ENCODE measurements at regions not wholly inside any gene's neighbourhood (a gene's known extent, or its start where the extent isn't known, plus 50 kb on each side); places are given as distances from the start of the nearest gene placed in this dataset.

DNA sequence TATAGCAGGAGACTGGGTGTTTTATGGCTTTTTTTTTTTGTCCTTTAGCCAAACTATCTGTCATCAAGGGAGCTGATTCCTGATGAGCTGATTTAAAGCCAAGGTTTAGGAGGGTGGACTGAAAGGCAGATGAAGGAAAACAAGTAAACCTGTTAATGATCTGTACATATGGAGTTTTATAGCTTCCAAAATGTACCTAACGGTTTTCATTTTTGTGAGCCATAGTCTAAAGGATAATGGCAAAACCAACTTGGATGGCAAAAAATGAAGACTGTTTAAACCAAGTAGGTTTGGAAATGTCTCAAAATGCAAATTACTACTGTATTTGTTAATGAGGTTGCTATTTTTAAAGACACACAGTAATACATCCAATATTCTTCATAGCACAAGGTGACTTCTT lies 281.5 kb downstream of the YTHDC2 start:
- ATAC-seq (ENCODE audit: low read depth) (no peak), DNase-seq (no peak)
- Histone ChIP-seq H3K27ac (ENCODE audit: low read length in 2 of 2) (no peak overlapping the region), H3K27me3 (replicated peaks in 1 of 4; ENCODE audit: control extremely low read depth in 1 of 4, control insufficient read depth in 3 of 4, insufficient read depth in 4 of 4, low read length in 3 of 4) (no peaks in the 10 kb centered on the region), H3K9ac (ENCODE audit: low read length) (no peak overlapping the region), H3K4me1 (ENCODE audit: control insufficient read depth in 2 of 2, insufficient read depth in 2 of 2, low read length in 2 of 2) (no peaks in the 10 kb centered on the region), H3K4me3 (ENCODE audit: control extremely low read depth in 1 of 5, extremely low read depth in 1 of 5, insufficient read depth in 1 of 5, low read depth in 2 of 5, low read length in 4 of 5) (no peak overlapping the region), H3K36me3 (replicated peaks in 1 of 2; ENCODE audit: control extremely low read depth in 1 of 2, control insufficient read depth in 1 of 2, extremely low read depth in 1 of 2, insufficient read depth in 2 of 2, low read length in 1 of 2) (no peaks in the 10 kb centered on the region), H4K20me1 (ENCODE audit: control insufficient read depth, insufficient read depth, low read length, poor library complexity, severe bottlenecking) (no peaks in the 10 kb centered on the region), H3K79me2 (ENCODE audit: control insufficient read depth, insufficient read depth, low read length) (no peaks in the 10 kb centered on the region), H3K9me3 (ENCODE audit: control extremely low read depth in 1 of 3, control insufficient read depth in 2 of 3, insufficient read depth in 1 of 3, low read length in 2 of 3) (no peaks in the 10 kb centered on the region), H2AFZ (ENCODE audit: insufficient read depth, low read depth, low read length, poor library complexity, severe bottlenecking) (no peak overlapping the region), H3K4me2 (replicated peaks; ENCODE audit: low read depth, low read length, poor library complexity, severe bottlenecking) (no peak overlapping the region)
- H3K27me3 Mint-ChIP-seq: peaks cover 3% of the 10 kb centered on the region
- TF ChIP-seq, protein P1, sequence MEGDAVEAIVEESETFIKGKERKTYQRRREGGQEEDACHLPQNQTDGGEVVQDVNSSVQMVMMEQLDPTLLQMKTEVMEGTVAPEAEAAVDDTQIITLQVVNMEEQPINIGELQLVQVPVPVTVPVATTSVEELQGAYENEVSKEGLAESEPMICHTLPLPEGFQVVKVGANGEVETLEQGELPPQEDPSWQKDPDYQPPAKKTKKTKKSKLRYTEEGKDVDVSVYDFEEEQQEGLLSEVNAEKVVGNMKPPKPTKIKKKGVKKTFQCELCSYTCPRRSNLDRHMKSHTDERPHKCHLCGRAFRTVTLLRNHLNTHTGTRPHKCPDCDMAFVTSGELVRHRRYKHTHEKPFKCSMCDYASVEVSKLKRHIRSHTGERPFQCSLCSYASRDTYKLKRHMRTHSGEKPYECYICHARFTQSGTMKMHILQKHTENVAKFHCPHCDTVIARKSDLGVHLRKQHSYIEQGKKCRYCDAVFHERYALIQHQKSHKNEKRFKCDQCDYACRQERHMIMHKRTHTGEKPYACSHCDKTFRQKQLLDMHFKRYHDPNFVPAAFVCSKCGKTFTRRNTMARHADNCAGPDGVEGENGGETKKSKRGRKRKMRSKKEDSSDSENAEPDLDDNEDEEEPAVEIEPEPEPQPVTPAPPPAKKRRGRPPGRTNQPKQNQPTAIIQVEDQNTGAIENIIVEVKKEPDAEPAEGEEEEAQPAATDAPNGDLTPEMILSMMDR (IDR thresholded peaks at IDR 0.05): no peak
- no peak for TF ChIP-seq EZH2 (IDR thresholded peaks at IDR 0.05; ENCODE audit: borderline replicate concordance, insufficient read depth, low read depth, low read length, poor library complexity, severe bottlenecking)
- ChIA-PET CTCF (no interaction called here), POLR2A (no interaction called here)
- H3K9me3 Mint-ChIP-seq (ENCODE audit: insufficient read depth): no peaks in the 10 kb centered on the region
- WGBS (ENCODE audit: insufficient coverage): no CpG with 5 or more reads among the region's 1 CpG
- intact Hi-C loops (cut with micrococcal nuclease): no loop called here
- H3K4me3 Mint-ChIP-seq: no peak overlapping the region
- no peaks in the 10 kb centered on the region for H3K4me1 Mint-ChIP-seq
- H3K27ac Mint-ChIP-seq: no peak overlapping the region

DNA sequence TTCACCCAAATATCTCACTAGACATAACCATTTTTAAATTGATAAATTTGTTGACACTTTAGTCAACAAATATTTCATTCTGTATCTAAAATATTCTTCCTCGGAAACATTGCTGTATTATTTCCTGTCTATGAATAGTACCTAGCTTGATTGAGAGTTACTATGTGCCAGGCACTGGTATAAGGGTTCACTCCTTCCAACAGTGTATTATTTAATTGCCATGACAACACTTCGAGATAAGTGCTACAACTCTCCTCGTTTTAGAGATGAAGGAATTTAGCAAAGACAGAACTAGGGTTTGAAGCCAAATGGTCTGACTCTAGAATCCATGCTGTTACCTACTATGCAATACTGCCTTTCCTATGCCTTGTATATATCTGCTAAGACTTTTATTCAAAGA lies 287.2 kb downstream of the YTHDC2 start:
- Histone ChIP-seq H4K20me1 (ENCODE audit: control insufficient read depth, insufficient read depth, low read length, poor library complexity, severe bottlenecking) (no peaks in the 10 kb centered on the region), H3K36me3 (replicated peaks in 1 of 2; ENCODE audit: control extremely low read depth in 1 of 2, control insufficient read depth in 1 of 2, extremely low read depth in 1 of 2, insufficient read depth in 2 of 2, low read length in 1 of 2) (no peaks in the 10 kb centered on the region), H3K79me2 (ENCODE audit: control insufficient read depth, insufficient read depth, low read length) (no peaks in the 10 kb centered on the region), H3K27me3 (replicated peaks in 1 of 4; ENCODE audit: control extremely low read depth in 1 of 4, control insufficient read depth in 3 of 4, insufficient read depth in 4 of 4, low read length in 3 of 4) (no peaks in the 10 kb centered on the region), H3K9ac (ENCODE audit: low read length) (no peak overlapping the region), H2AFZ (ENCODE audit: insufficient read depth, low read depth, low read length, poor library complexity, severe bottlenecking) (no peak overlapping the region), H3K4me3 (ENCODE audit: control extremely low read depth in 1 of 5, extremely low read depth in 1 of 5, insufficient read depth in 1 of 5, low read depth in 2 of 5, low read length in 4 of 5) (no peak overlapping the region), H3K4me1 (ENCODE audit: control insufficient read depth in 2 of 2, insufficient read depth in 2 of 2, low read length in 2 of 2) (no peaks in the 10 kb centered on the region), H3K27ac (ENCODE audit: low read length in 2 of 2) (no peak overlapping the region), H3K9me3 (ENCODE audit: control extremely low read depth in 1 of 3, control insufficient read depth in 2 of 3, insufficient read depth in 1 of 3, low read length in 2 of 3) (no peaks in the 10 kb centered on the region), H3K4me2 (replicated peaks; ENCODE audit: low read depth, low read length, poor library complexity, severe bottlenecking) (no peak overlapping the region)
- intact Hi-C loops (cut with micrococcal nuclease): no loop called here
- WGBS (ENCODE audit: insufficient coverage): no CpG with 5 or more reads among the region's 3 CpGs
- CTCF ChIA-PET: no interaction called here
- Mint-ChIP-seq H3K27ac (no peak overlapping the region), H3K4me3 (no peak overlapping the region), H3K9me3 (ENCODE audit: insufficient read depth) (no peaks in the 10 kb centered on the region), H3K4me1 (no peaks in the 10 kb centered on the region), H3K27me3 (no peaks in the 10 kb centered on the region)
- ATAC-seq (ENCODE audit: low read depth) (no peak), DNase-seq (no peak)
- POLR2A ChIA-PET: no interaction called here
- TF ChIP-seq, protein P1 (IDR thresholded peaks at IDR 0.05): no peak
- TF ChIP-seq EZH2 (IDR thresholded peaks at IDR 0.05; ENCODE audit: borderline replicate concordance, insufficient read depth, low read depth, low read length, poor library complexity, severe bottlenecking): no peak

All from B cell (primary cell).